H9 (cell line): ENCODE measurements at regions not wholly inside any gene's neighbourhood (a gene's known extent, or its start where the extent isn't known, plus 50 kb on each side); places are given as distances from the start of the nearest gene placed in this dataset.

Source experiments
- DNase-seq: peaks from one replicate; pipeline ENCODE4 v3.0.0-alpha.2; 2017
- H2AFZ ChIP-seq: one replicate; pipeline ENCODE4 v1.6.1; 2013; ENCODE audit warnings: mild to moderate bottlenecking, low read length, control low read depth, moderate library complexity
- H2AK5ac ChIP-seq: 2 replicates; pipeline ENCODE4 v1.6.1; 2013; ENCODE audit warnings: low read length, control low read depth, mixed read lengths; ENCODE audit not compliant: insufficient read length
- H2BK120ac ChIP-seq: one replicate; pipeline ENCODE4 v1.6.1; 2013; ENCODE audit warnings: low read depth, mild to moderate bottlenecking, low read length, control low read depth, inconsistent platforms; ENCODE audit not compliant: poor library complexity, severe bottlenecking
- H2BK12ac ChIP-seq: 2 replicates; pipeline ENCODE4 v1.6.1; 2013; ENCODE audit warnings: low read length, control low read depth, mixed read lengths, low read depth; ENCODE audit not compliant: insufficient read length
- H2BK15ac ChIP-seq: 2 replicates; pipeline ENCODE4 v1.6.1; 2013; ENCODE audit warnings: low read depth, low read length, control low read depth
- H2BK20ac ChIP-seq: one replicate; pipeline ENCODE4 v1.6.1; 2013; ENCODE audit warnings: low read depth, mild to moderate bottlenecking, low read length, control low read depth, inconsistent platforms; ENCODE audit not compliant: poor library complexity, severe bottlenecking
- H2BK5ac ChIP-seq: 2 replicates; pipeline ENCODE4 v1.6.1; 2013; ENCODE audit warnings: low read length, control low read depth, mixed read lengths; ENCODE audit not compliant: insufficient read length
- H3K14ac ChIP-seq: 2 replicates; pipeline ENCODE4 v1.6.1; 2013; ENCODE audit warnings: low read length, control low read depth; ENCODE audit not compliant: insufficient read depth
- H3K18ac ChIP-seq: 2 replicates; pipeline ENCODE4 v1.6.1; 2013; ENCODE audit warnings: low read depth, mild to moderate bottlenecking, mixed read lengths, low read length, control low read depth; ENCODE audit not compliant: insufficient read length
- H3K23ac ChIP-seq: 2 replicates; pipeline ENCODE4 v1.6.1; 2013; ENCODE audit warnings: low read length, control low read depth, mixed read lengths, low read depth; ENCODE audit not compliant: insufficient read length
- H3K23me2 ChIP-seq: 2 replicates; pipeline ENCODE4 v1.6.1; 2013; ENCODE audit warnings: low read depth, mild to moderate bottlenecking, mixed read lengths, low read length, control low read depth; ENCODE audit not compliant: insufficient read length, poor library complexity, severe bottlenecking
- H3K27ac ChIP-seq: 2 replicates; pipeline ENCODE4 v1.5.1; 2013; ENCODE audit warnings: low read length, control low read depth, mixed read lengths, low read depth; ENCODE audit not compliant: insufficient read length
- H3K27me3 ChIP-seq: 2 replicates; pipeline ENCODE4 v1.6.1; 2013; ENCODE audit warnings: low read length, control low read depth, inconsistent platforms; ENCODE audit not compliant: insufficient read depth
- H3K4ac ChIP-seq: 2 replicates; pipeline ENCODE4 v1.6.1; 2013; ENCODE audit warnings: low read depth, mild to moderate bottlenecking, control low read depth, inconsistent platforms, low read length, moderate library complexity
- H3K4me1 ChIP-seq: 2 replicates; pipeline ENCODE4 v1.6.1; 2013; ENCODE audit warnings: low read length, control low read depth, inconsistent platforms; ENCODE audit not compliant: insufficient read depth
- H3K4me2 ChIP-seq: 2 replicates; pipeline ENCODE4 v1.6.1; 2013; ENCODE audit warnings: low read length, control low read depth, mixed read lengths; ENCODE audit not compliant: insufficient read length, insufficient read depth
- H3K56ac ChIP-seq: 2 replicates; pipeline ENCODE4 v1.6.1; 2013; ENCODE audit warnings: low read depth, mild to moderate bottlenecking, mixed read lengths, low read length, control low read depth; ENCODE audit not compliant: insufficient read length
- H3K79me1 ChIP-seq: 2 replicates; pipeline ENCODE4 v1.6.1; 2013; ENCODE audit warnings: low read depth, mild to moderate bottlenecking, moderate library complexity, low read length, control low read depth, inconsistent platforms; ENCODE audit not compliant: insufficient read depth, poor library complexity, severe bottlenecking
- H3K79me2 ChIP-seq: 2 replicates; pipeline ENCODE4 v1.6.1; 2013; ENCODE audit warnings: low read length, control low read depth, inconsistent platforms; ENCODE audit not compliant: insufficient read depth
- H3K9ac ChIP-seq: 2 replicates; pipeline ENCODE4 v1.6.1; 2013; ENCODE audit warnings: low read length, control low read depth, mixed read lengths; ENCODE audit not compliant: insufficient read length; ENCODE audit errors: extremely low read depth
- H3K9me3 ChIP-seq: one replicate; pipeline ENCODE4 v1.6.1; 2013; ENCODE audit warnings: low read depth, low read length, inconsistent platforms; ENCODE audit not compliant: control insufficient read depth
- H3T11ph ChIP-seq: one replicate; pipeline ENCODE4 v1.6.1; 2013; ENCODE audit warnings: mild to moderate bottlenecking, low read length, control low read depth, inconsistent platforms
- H4K20me1 ChIP-seq: one replicate; pipeline ENCODE4 v1.6.1; 2013; ENCODE audit not compliant: control insufficient read depth, insufficient read length, insufficient read depth
- H4K5ac ChIP-seq: 2 replicates; pipeline ENCODE4 v1.6.1; 2013; ENCODE audit warnings: low read depth, mild to moderate bottlenecking, mixed read lengths, low read length, control low read depth; ENCODE audit not compliant: insufficient read length
- H4K8ac ChIP-seq: replicated peaks from 2 replicates; pipeline ENCODE4 v1.6.1; 2013; ENCODE audit warnings: low read length, control low read depth, mixed read lengths, low read depth; ENCODE audit not compliant: insufficient read length
- H4K91ac ChIP-seq: 2 replicates; pipeline ENCODE4 v1.6.1; 2013; ENCODE audit warnings: low read depth, mild to moderate bottlenecking, moderate library complexity, mixed read lengths, low read length, control low read depth; ENCODE audit not compliant: insufficient read length
- H3K27ac Mint-ChIP-seq, 3 experiments: 2 replicates in 2 of 3; 3 replicates in 1 of 3; pipeline ENCODE4 v1.8.0; 2020 to 2021; ENCODE audit warnings: mixed read lengths in 3 of 3, mild to moderate bottlenecking in 1 of 3, moderate library complexity in 1 of 3
- H3K27me3 Mint-ChIP-seq: 2 replicates; pipeline ENCODE4 v1.8.0; 2021; ENCODE audit warnings: low read depth, mild to moderate bottlenecking, moderate library complexity, mixed read lengths
- H3K36me3 Mint-ChIP-seq, 3 experiments: 2 replicates in 2 of 3; 3 replicates in 1 of 3; pipeline ENCODE4 v1.8.0; 2020 to 2021; ENCODE audit warnings: low read depth in 3 of 3, mixed read lengths in 3 of 3; ENCODE audit not compliant: insufficient read depth in 1 of 3
- H3K4me1 Mint-ChIP-seq, 2 experiments: 2 replicates each; pipeline ENCODE4 v1.8.0; 2020; ENCODE audit warnings: mixed read lengths in 2 of 2
- H3K4me3 Mint-ChIP-seq, 2 experiments: 2 replicates in 1 of 2; 3 replicates in 1 of 2; pipeline ENCODE4 v1.8.0; 2020 to 2021; ENCODE audit warnings: mild to moderate bottlenecking in 2 of 2, mixed read lengths in 2 of 2, moderate library complexity in 1 of 2
- H3K9me3 Mint-ChIP-seq, 2 experiments: 2 replicates in 1 of 2; 3 replicates in 1 of 2; pipeline ENCODE4 v1.8.0; 2020; ENCODE audit warnings: mild to moderate bottlenecking in 2 of 2, mixed read lengths in 2 of 2, moderate library complexity in 1 of 2
- CTCF ChIP-seq: fragments of 200-600 bp; sonication (generic); conservative IDR thresholded peaks from 3 replicates; pipeline ENCODE4 v1.8.0; 2021; ENCODE audit warnings: antibody characterized with exemption, mild to moderate bottlenecking
- WGBS: extraction: QIAGEN DNeasy Blood & Tissue Kit; methylation state at CpG from one replicate; pipeline ENCODE4 v1.1.7; 2013; ENCODE audit warnings: missing lambda C conversion rate, low lambda C conversion rate, mixed read lengths; ENCODE audit not compliant: insufficient read length; ENCODE audit errors: extremely low coverage; 5-methylcytosine and 5-hydroxymethylcytosine counted together

GRCh38 chr3:68059628-68060152 is 405.3 kb upstream of the SUCLG2 start:
- Histone ChIP-seq H3K56ac (no peak overlapping the region), H3K9ac (no peak overlapping the region)
- WGBS = no CpG with 5 or more reads among the region's 3 CpGs

More at GRCh38 chr3:68059628-68060152, 405.3 kb upstream of the SUCLG2 start:
- Mint-ChIP-seq H3K27ac (no peak overlapping the region; a peak in 1 of 7 replicates), H3K36me3 (no peaks in the 10 kb centered on the region), H3K4me1 (peaks cover 0 to 3% of the 10 kb centered on the region in 2 experiments; a peak in 3 of 4 replicates), H3K4me3 (no peak overlapping the region), H3K27me3 (no peaks in the 10 kb centered on the region), H3K9me3 (no peaks in the 10 kb centered on the region)
- Histone ChIP-seq H3K4ac (no peak overlapping the region), H2BK15ac (no peak overlapping the region), H3T11ph (no peak overlapping the region), H3K18ac (no peak overlapping the region), H4K20me1 (no peaks in the 10 kb centered on the region), H4K5ac (no peak overlapping the region), H2BK120ac (no peak overlapping the region), H3K14ac (no peak overlapping the region), H4K8ac (no peak overlapping the region), H3K9me3 (no peaks in the 10 kb centered on the region), H3K27me3 (no peaks in the 10 kb centered on the region), H2BK20ac (no peak overlapping the region), H2AFZ (no peak overlapping the region), H4K91ac (no peak overlapping the region), H3K4me2 (no peak overlapping the region), H3K4me1 (no peaks in the 10 kb centered on the region), H3K79me1 (no peaks in the 10 kb centered on the region), H3K27ac (no peak overlapping the region), H2BK5ac (no peak overlapping the region), H3K23ac (no peak overlapping the region), H2BK12ac (no peak overlapping the region), H2AK5ac (no peak overlapping the region), H3K79me2 (no peaks in the 10 kb centered on the region), H3K23me2 (no peaks in the 10 kb centered on the region)
- DNase-seq = no peak
- TF ChIP-seq CTCF = no peak
